Ishikawa (cell line): ENCODE measurements at regions not wholly inside any gene's neighbourhood (a gene's known extent, or its start where the extent isn't known, plus 50 kb on each side); places are given as distances from the start of the nearest gene placed in this dataset.

Experiments used
- CREB1 ChIP-seq: IDR thresholded peaks from 2 replicates; pipeline ENCODE4 v1.6.1; 2012; ENCODE audit warnings: low read depth
- EGR1 ChIP-seq: IDR thresholded peaks from 2 replicates; pipeline ENCODE4 v1.6.1; 2012
- FOXM1 ChIP-seq: IDR thresholded peaks from 2 replicates; pipeline ENCODE4 v1.6.1; 2012; ENCODE audit warnings: low read depth, borderline replicate concordance
- RAD21 ChIP-seq: IDR thresholded peaks from 2 replicates; pipeline ENCODE4 v1.6.1; 2012; ENCODE audit warnings: low read depth
- TAF1 ChIP-seq: IDR thresholded peaks from 2 replicates; pipeline ENCODE4 v1.6.1; 2012; ENCODE audit warnings: low read depth, mild to moderate bottlenecking
- YY1 ChIP-seq: IDR thresholded peaks from 2 replicates; pipeline ENCODE4 v1.6.1; 2012; ENCODE audit warnings: low read depth
- ZBTB7A ChIP-seq: IDR thresholded peaks from 2 replicates; pipeline ENCODE4 v1.6.1; 2012; ENCODE audit warnings: low read depth
- TF ChIP-seq, protein P1 (sequence below): IDR thresholded peaks from 2 replicates; pipeline ENCODE4 v1.6.1; 2012

DNA sequence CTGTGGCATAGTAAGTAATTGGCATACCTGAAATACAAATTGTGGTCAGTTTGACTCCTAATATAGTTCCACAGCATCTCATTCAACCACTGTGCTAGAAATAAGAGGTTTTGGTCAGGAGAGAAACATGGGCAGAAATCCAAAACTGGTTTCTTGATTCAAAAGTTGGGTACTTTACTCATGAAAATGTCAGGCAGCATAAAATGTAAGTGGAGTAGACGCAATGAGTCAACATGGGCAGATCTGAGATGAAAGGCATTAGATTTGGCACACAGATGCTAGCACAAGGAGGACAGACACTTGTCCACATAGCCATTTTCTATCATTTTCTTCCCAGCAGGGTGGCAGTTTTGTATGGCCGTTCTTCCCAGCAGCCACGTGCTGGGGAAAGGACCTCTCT is 255.8 kb upstream of the CDIN1 start:
- TF ChIP-seq RAD21: no peak
- TF ChIP-seq EGR1: no peak
- TF ChIP-seq FOXM1: no peak
- no peak for TF ChIP-seq ZBTB7A
- TF ChIP-seq, protein P1, sequence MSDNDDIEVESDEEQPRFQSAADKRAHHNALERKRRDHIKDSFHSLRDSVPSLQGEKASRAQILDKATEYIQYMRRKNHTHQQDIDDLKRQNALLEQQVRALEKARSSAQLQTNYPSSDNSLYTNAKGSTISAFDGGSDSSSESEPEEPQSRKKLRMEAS: no peak
- no peak for TF ChIP-seq TAF1
- TF ChIP-seq YY1: no peak
- no peak for TF ChIP-seq CREB1
